C1 segment of cervical spinal cord (tissue), 14 donors: ENCODE measurements at regions not wholly inside any gene's neighbourhood (a gene's known extent, or its start where the extent isn't known, plus 50 kb on each side); places are given as distances from the start of the nearest gene placed in this dataset.

Experiments used
- DNase-seq, 14 donors: peaks; one replicate each; lab custom pipeline; 2025; lab: John Stamatoyannopoulos, UW

DNA sequence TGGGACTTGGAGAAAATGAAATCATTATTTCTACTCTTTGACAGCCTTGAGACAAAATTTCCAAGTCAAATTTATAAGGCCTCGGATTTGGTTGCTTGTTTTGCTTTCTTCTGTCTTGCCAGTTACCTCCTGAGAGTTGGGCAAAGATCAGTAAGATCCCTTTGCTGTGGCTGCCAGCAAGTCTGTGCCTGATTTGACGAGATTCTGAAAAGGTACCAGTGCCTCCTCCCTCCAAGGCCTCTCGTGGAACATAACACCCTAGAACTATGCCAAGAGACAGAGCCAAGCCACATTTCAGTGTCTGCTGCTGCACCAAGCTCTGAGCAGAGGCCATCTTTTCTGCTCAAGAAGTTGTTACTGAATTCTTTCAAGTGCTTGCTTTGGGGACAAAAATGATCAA lies 61.0 kb downstream of the GTPBP8 start:
- DNase-seq: peak in 7 of 14 donors; percentile 0 to 60 (median 13)

DNA sequence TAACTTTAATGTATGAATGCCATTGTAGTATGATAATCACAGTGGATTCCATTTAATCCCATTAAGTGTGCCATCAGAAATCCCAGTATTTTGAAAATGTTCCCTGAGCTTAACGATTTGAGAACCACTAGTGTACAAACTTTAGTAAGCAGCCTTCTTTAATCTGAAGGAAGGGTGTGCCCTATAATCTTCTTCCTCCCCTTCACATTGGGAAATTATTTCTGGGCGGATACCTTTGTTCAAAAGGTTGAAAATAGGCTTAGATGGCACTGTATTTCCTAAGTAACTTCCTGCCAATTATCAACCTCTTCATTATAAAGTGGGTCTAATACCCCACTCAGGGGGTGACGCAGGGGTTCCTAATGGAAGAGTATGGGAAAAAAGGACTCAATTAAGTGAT lies 62.4 kb downstream of the GTPBP8 start:
- DNase-seq: no peak

DNA sequence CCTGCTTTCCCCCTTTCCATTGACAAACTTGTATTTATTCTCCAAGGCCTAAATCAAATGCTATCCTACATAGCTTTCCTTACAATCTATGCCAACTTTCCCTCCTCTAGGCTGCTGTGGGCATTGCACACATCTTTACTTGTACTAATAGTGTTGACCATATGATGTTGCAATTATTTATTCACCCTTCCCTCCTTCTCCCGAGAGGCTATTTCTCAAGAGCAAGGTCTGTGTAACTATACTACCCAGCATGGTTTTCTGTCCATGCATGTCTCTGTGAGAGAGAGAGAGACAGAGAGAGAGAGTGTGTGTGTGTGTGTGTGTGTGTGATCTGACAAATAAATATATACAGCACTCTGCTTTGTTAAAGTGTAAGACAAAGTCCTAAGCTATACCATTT lies 63.8 kb downstream of the GTPBP8 start:
- no peak for DNase-seq

DNA sequence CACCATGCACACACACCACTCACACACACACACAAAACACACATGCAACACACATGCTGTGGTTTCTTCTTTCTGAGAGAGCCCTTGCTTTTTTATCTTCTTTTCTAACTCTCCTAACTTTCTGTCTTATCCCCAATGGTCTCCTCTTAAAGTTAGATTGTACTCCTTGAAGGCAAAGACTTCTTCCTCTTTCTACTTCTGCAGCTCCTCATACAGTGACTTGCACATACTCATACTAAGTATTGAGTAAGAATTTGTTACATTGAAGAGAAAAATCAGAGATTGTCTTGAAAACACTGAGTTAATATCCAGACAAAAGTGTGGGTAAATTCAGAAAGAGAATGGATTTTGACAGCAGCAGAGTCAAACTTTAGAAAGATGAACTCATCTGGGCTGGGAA lies 64.4 kb downstream of the GTPBP8 start:
- DNase-seq: no peak

DNA sequence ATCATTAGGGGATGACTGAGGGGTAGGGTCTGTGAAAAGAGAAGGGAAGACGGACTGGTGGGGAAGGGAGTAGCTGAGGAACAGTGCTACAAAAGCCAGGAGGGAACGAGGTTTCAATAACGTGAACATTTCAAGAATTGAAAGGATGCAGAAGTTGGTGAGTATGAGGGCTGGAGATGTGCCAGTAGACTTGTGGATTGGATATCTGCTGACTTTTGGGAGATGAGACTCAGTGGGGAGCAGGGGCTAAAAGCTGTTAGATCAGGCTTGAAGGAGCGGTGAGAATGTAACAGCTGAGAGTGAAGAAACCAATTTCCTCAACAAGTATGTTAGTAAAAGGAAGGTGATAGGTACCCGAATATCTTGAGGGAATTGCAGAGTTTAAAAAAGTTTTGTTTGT lies 65.2 kb downstream of the GTPBP8 start:
- DNase-seq: no peak

DNA sequence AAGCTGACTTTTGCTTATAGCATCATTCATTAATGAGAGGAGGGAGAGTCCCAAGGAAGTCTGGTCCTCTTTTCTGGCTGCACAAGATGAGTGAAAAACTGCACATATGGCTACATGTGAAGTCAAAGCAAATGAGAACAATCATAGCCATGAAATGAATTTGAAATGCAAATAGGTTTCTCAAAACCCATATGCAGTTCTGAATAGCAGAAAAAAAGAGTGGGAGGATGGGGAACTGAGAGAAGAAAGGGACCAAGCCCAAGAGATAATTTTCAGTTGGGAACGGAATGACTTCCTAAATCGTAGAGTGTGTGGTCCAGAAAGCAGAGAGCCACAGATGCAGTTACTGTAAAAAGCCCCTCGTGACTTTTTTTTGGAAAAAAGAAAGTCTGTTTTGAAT lies 66.3 kb downstream of the GTPBP8 start:
- no peak for DNase-seq

DNA sequence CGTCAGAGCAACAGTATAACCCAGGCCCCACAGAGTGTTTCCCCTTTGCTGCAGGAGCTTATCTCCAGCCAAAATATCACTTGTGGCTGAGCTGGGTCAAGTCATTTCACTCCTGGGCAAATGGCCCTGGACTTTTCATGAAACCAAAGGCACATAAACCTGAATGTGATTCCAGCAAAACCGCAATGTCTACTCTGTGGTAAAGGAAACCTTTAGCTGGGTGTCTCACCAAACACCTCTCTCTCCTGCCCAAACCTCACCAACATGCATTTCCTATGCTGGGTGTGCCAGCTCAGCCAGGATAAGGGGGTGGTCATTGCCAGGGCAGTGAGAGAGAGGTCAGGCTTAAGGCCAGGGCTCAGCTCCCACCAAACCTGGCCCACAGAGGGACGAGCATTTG lies 67.4 kb downstream of the GTPBP8 start:
- DNase-seq: no peak

DNA sequence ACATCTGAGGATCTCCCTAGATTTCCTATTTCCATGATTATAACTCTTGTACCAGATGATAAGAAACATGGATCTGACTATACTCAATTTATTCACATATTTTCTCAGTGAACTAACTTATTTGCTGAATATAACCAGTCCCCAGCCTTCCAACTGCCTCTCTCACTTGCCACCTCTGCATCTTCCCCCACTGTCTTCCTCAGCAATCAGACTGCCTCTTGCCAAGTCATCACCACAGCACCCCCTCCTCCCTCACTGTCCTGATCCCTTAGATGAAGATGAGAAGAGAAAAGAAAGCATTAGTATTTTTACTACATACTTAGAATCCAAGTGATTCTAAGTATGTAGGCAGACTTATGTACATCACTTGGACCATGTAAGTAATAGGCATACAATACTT lies 71.9 kb downstream of the GTPBP8 start:
- DNase-seq: no peak

DNA sequence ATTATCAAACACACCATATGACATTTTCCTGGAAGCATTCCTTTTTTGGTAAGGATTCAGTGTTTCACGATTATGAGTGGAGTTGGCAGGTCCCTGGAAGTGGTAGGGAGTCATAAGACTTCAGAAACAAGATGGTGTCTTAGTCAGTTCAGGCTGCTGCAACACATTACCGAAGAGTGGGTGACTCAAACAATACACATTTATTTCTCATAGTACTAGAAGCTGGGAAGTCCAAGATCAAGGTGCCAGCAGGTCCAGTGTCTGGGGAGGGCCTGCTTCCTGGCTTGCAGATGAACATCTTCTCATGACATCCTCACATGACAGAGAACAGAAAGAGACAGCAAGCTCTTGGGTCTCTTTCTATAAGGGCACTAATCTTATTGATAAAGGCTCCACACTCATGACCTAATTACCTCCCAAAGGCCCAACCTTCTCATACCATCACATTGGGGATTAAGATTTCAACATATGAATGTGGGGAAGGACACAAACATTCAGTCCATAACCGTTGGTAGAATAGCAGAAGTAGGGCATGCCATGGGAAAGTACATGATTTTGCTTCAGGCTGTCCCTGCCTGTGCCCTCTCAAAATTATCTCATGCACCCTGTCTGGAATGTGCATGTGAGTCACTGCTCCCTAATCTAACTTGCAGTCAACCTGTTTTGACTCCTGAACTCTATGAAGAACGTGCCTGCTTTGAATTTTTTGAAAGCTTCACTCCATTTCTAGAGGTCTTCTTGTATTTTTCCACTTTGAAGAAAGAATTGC lies 72.5 kb downstream of the GTPBP8 start:
- no peak for DNase-seq

DNA sequence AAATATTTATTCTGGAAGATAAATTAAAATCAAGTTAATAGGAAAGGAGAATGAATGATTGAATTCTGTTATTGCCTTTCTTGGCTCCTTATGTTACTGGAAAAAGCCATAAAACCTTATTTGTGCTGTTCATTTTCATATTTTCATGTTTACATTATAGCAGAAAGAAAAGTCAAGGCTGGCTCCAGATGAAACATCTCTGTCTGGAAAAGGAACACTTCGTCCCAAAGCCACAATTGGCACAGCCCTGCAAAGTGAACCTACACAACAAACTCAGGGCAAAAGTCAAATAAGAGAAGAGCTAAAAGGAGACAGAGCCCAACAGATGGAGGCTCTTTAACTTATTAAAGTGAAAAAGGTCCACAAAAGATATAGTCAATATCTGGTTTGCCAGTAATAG lies 73.4 kb downstream of the GTPBP8 start:
- no peak for DNase-seq

DNA sequence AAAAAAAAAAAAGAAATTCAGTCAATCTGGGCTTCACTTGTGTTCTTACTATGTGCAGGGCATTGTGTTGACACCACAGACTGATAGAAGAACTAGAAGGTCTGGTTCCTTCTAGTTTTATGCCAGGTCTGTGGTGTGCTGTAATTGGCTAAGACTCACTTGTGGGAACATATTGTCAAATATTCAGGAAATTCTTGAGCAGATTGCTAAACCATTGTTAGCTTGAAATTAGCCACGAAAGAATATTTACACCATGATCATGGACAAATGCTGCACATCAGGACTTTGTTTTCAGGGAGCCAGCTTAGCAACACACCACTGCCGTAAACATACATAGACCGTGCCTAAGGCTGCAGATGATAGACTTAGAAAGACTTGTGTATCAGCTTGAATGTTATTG lies 74.6 kb downstream of the GTPBP8 start:
- no peak for DNase-seq

DNA sequence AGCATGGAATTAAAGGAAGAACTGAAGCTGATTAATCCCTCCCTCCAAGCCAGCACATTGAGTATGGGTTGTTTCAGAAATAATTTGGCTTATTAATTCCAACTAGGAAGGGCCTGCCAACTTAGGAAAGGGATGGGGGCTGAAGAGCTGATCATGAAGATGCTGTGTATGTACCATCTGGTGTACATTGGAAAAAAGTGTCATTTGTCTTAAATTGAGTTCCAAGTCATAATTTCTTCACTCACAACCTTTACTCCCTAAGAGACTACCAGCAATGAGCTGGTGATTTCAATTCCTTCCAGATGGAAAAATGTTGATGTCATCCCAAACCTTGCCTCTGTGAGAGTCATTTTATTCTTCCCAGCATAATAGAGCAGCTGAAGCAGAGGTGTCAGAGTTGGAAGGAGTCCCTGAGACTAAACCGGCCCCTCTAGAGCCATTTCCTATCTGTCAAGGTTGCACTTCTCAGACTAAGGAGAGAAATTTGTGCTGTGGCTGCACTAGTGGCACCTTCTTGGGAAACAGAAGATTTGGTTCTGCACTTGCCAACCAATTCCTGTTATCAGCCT lies 79.4 kb downstream of the GTPBP8 start:
- no peak for DNase-seq

DNA sequence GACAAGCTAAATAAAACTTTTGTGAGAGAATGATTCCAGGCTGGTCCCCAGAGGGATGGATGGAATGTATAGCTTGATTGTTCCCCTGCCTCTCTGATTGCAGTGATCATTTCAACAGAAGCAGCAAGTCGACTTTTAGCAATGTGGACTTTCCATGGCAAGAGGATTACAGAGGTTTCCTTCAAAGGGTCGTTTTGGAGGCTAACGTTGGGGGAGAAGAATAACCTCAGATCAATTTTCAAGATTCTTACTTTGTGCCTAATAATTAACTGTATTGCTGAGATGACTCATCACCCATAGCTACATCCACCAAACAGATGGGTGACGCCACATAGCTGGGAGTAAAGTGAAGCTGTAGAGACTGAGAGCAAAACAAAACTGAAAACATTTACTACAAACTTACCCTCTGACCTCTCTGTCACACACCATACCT lies 79.9 kb downstream of the GTPBP8 start:
- DNase-seq: no peak

DNA sequence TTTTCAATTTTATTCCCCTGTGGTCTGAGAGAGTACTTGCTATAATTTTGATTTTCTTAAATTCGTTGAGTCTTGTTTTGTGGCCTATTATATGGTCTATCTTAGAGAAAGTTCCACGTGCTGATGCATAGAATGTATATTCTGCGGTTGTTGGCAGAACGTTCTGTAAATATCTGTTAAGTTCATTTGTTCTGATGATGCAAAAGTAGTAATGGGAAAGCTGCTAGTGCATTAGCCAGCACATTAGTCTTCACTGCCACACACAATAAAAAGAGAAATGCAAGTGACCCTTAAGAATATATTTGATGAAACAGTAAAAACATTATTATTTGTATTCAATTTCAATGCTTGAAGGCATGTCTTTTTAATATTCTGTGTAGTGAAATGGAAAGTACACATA lies 84.8 kb downstream of the GTPBP8 start:
- no peak for DNase-seq

DNA sequence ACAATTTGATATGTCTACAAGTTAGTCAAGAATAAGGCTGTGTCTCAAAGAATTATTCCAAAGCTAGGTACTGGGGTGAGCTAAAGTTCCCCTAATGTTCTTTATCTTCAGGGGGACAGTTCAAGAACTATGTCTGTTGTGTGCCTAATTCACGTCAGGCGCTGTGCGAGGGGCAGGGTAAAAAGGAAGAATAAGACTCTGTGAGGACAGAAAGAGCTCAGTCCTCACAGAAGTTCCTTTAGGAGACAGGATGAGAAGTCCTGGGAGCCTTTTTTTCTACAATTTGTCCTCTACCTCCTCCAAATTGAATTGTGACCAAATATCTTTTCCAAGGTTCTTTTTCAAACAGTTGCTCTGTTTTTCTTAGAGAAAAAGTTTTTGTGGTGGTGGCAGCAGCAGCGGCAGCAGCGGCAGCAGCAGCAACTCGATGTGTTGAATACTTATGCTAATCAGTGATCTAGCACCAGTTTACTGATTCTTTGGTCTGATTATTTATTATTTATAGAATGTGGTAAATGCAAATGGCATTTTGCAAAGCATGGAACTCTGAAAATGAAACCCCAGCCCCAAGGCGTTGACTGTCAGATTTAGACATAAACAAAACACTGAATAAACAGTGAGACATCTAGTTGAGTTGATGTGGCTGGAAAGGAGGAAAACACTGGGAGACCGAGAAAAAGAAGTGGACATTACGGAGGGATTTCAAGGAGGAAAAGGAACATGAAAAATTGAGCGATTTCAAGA lies 88.6 kb downstream of the GTPBP8 start:
- DNase-seq: peak in 1 of 14 donors; percentile 5

DNA sequence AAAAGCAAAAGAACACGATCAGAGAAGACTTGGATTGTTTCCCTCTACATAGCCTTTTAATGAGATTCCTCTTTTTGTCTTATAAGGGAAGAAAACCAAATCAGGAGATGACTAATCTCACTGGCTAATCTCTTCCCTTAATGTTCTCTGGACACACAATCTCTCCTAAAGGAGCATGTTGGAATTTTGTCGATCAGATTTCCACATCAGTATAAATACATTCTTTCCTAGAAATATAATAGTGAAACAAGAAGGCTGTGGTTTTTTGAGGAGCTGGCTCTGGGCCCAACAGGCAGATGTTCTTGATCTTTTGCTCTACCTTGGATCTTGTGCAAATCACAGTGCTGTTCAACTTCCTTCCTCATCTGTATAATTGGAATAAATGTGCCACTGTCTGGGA lies 94.0 kb downstream of the GTPBP8 start:
- no peak for DNase-seq

DNA sequence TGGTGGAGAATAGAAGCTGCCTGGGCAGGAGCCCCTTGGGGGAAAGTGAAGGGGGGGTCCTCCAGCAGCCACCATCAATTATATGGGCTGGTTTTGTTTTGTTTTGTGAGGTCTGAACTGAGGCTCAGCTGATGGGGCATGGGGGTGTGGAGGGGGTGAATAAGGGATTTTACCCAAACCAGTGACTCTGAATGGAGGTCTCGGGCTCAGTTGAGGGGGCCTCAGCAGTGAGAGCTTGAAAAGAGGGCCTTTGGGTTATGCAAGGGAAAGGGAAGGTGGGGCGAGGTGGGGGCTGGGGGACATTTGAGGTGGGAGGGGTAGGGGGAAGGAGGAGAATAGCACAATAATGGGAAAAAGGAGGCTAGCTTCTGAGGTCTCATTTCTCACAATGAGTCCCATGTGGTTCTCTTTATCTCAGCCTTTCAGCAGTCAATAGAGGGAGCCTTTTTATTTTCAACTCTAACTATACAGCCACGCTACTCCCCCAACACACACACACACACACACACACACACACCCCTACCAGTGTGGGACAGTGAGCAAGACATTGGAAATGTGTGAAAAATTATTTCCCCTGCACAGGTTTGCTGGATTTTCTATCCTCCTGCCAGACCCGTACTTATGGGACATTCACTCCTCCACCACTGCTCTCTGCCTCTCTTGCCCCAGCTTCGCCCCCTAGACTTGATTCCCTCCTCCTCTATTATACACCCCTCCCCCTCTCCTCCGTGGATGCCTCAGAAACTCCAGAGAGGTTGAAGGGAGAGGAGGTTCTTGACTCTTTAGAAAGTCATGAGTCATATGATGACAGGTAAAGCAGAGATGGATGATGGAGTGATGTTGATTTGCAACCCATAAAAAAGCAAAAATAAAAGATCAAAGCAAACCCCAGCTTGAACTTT lies 96.0 kb downstream of the GTPBP8 start:
- DNase-seq: no peak

DNA sequence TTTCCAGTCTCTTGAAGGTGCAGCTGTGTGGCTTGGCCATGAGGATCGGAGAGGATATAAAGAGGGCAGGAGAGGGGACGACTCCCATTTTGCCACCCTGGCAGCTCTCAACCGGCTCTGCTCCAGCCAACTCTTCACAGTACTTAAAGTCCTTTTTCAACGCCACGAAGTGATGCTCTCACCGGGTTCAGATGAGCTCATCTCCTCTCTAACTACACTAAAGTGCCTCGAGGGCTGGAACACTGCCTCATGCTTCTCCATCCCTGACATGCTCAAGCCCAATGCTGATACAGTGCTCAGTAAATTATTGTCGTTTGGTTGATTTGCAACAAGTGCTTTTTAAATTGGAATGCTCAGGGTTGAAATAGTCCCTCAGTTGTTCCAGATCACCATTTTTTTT lies 97.8 kb downstream of the GTPBP8 start:
- no peak for DNase-seq

DNA sequence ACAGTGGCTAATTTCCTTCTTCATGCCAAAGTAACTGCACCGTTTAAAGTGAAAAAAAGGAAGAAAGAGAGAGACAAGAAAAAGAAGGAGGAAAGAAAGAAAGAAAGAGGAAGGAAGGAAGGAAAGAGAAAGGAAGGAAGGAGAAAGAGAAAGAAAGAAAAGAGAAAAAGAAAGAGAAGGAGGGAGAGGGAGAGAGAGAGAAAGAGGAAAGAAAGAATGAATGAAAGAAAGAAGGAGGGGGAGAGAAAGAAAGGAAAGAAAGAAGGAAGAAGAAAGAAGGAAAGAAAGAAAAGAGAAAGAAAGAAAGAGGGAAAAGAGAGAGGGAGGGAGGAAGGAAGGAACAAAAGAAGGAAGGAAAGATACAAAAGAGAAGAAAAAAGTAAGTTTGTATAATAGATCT lies 100.6 kb downstream of the GTPBP8 start:
- DNase-seq: no peak

DNA sequence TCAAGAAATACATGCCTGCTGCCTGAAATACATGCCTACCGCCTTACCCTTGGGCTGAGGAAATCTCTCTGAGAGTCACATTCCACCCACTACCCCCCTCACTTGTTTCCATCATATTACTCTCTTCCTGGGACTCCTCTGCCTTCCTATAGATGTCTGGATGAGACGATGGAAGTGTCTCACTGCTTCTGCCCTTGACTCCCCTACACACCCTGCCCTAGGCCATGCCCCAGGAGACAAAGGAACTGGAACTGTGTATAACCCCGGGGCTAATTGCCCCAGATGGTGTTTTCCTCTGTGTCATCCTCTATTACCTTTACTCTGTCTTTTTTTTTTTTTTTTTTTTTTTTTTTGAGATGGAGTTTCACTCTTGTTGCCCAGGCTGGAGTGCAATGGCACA lies 102.0 kb downstream of the GTPBP8 start:
- DNase-seq: no peak

DNA sequence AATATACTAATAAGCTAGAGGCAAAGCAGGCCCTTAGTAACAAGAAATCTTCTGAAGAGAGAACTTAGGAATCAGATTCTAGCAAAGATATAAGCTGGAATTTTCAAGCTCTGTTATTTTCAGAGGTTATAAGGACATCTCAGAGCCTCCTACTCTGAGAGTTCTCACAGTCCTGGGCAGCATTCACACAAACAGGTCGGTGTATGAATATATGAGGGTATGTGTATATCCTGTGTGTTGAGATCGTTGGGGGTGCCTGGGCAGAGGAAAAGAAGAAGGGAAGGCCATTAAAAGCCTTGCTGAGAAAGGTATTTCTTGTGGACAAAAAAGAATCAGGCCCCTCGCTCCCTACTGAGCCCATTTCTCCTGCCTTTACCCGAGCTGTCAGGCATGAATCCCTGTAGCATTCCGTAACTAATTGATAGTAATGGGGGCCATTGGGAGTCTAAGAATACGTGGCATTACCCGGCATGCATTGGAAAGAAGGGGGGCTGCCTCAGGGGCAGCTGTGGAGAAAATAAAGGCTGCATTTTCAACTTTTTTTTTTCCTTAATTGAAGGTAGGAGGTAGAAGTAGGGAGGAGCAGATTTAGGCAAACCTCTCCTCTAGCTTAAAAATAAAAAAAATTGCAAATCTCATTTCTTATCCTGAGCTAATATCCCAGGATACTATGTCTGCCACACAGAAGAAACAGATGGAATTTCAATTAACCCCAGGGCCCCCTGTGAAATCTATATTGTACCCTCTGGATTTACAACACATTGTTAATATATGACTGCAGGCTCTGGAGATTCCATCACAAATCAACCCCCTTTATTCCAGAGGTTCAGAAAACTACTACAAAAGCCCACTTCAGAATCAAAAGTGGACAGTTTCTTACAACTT lies 103.8 kb downstream of the GTPBP8 start:
- no peak for DNase-seq
